ENCODE measurements at regions not wholly inside any gene's neighbourhood (a gene's known extent, or its start where the extent isn't known, plus 50 kb on each side); places are given as distances from the start of the nearest gene placed in this dataset.

GRCh38 chr12:74689071-74689655, 151.5 kb downstream of the ATXN7L3B start:
- H3K27ac ChIP-seq (ENCODE audit: low read depth, low read length), result no peak overlapping the region
- no peak overlapping the region for H3K4me3 ChIP-seq (ENCODE audit: low read depth, low read length)
- H3K27me3 ChIP-seq (ENCODE audit: control insufficient read depth, insufficient read depth, low read length), result no peaks in the 10 kb centered on the region
- POLR2A ChIA-PET, result no interaction called here
- TF ChIP-seq CTCF (IDR thresholded peaks at IDR 0.05; ENCODE audit: low read depth, low read length), result peak; percentile 64
- H3K9me3 ChIP-seq (ENCODE audit: control insufficient read depth, insufficient read depth, low read length), result no peaks in the 10 kb centered on the region
- peak; percentile 8 for DNase-seq (ENCODE audit: low read depth, low spot score)
- CTCF ChIA-PET, result interaction anchor here (0.6 to 1.6 kb wide), 22 partner anchors 9 to 1658 kb away, joined by 3 to 17 read pairs (median 4); partner anchors contain the start of gene GLIPR1L2

GRCh38 chr12:74689929-74690328, 152.3 kb downstream of the ATXN7L3B start:
- H3K9me3 ChIP-seq (ENCODE audit: control insufficient read depth, insufficient read depth, low read length), result no peaks in the 10 kb centered on the region
- ChIA-PET CTCF (interaction anchor here (0.6 to 1.6 kb wide), 12 partner anchors 8 to 1657 kb away, joined by 3 to 17 read pairs (median 4); no protein-coding TSS in a partner anchor), POLR2A (no interaction called here)
- no peak for TF ChIP-seq CTCF (IDR thresholded peaks at IDR 0.05; ENCODE audit: low read depth, low read length)
- no peak overlapping the region for H3K4me3 ChIP-seq (ENCODE audit: low read depth, low read length)
- no peak overlapping the region for H3K27ac ChIP-seq (ENCODE audit: low read depth, low read length)
- no peak for DNase-seq (ENCODE audit: low read depth, low spot score)
- H3K27me3 ChIP-seq (ENCODE audit: control insufficient read depth, insufficient read depth, low read length), result no peaks in the 10 kb centered on the region

- H3K9me3 ChIP-seq (ENCODE audit: control insufficient read depth, insufficient read depth, low read length), result no peaks in the 10 kb centered on the region
- ChIA-PET CTCF (no interaction called here), POLR2A (no interaction called here)
- H3K27ac ChIP-seq (ENCODE audit: low read depth, low read length), result no peak overlapping the region
- DNase-seq (ENCODE audit: low read depth, low spot score), result no peak
- no peak overlapping the region for H3K4me3 ChIP-seq (ENCODE audit: low read depth, low read length)
- TF ChIP-seq CTCF (IDR thresholded peaks at IDR 0.05; ENCODE audit: low read depth, low read length), result no peak
- H3K27me3 ChIP-seq (ENCODE audit: control insufficient read depth, insufficient read depth, low read length), result no peaks in the 10 kb centered on the region
These were observed 181.8 kb downstream of the ATXN7L3B start for GRCh38 chr12:74719447-74719846.

GRCh38 chr12:74722709-74723108, 185.1 kb downstream of the ATXN7L3B start:
- no peak for TF ChIP-seq CTCF (IDR thresholded peaks at IDR 0.05; ENCODE audit: low read depth, low read length)
- CTCF ChIA-PET, result interaction anchor here (1.4 kb wide), 1 partner anchor 34 kb away, joined by 3 read pairs; no protein-coding TSS in a partner anchor
- Histone ChIP-seq H3K27me3 (ENCODE audit: control insufficient read depth, insufficient read depth, low read length) (no peaks in the 10 kb centered on the region), H3K4me3 (ENCODE audit: low read depth, low read length) (no peak overlapping the region), H3K9me3 (ENCODE audit: control insufficient read depth, insufficient read depth, low read length) (no peaks in the 10 kb centered on the region), H3K27ac (ENCODE audit: low read depth, low read length) (no peak overlapping the region)
- no peak for DNase-seq (ENCODE audit: low read depth, low spot score)
- POLR2A ChIA-PET, result no interaction called here

- DNase-seq (ENCODE audit: low read depth, low spot score), result no peak
- H3K9me3 ChIP-seq (ENCODE audit: control insufficient read depth, insufficient read depth, low read length), result no peaks in the 10 kb centered on the region
- ChIA-PET POLR2A (no interaction called here), CTCF (no interaction called here)
- no peak overlapping the region for H3K27ac ChIP-seq (ENCODE audit: low read depth, low read length)
- no peak overlapping the region for H3K4me3 ChIP-seq (ENCODE audit: low read depth, low read length)
- TF ChIP-seq CTCF (IDR thresholded peaks at IDR 0.05; ENCODE audit: low read depth, low read length), result no peak
- H3K27me3 ChIP-seq (ENCODE audit: control insufficient read depth, insufficient read depth, low read length), result no peaks in the 10 kb centered on the region
These were observed 187.5 kb downstream of the ATXN7L3B start for GRCh38 chr12:74725154-74725553.
